GM12878 (cell line): ENCODE measurements at regions not wholly inside any gene's neighbourhood (a gene's known extent, or its start where the extent isn't known, plus 50 kb on each side); places are given as distances from the start of the nearest gene placed in this dataset.

Experiments used
- ATAC-seq: fragments of 200-7000 bp; cut with Tn5 transposase; 3 replicates; pipeline ENCODE4 v1.9.1; 2020; ENCODE audit warnings: mild to moderate bottlenecking, moderate library complexity
- BruUV-seq: library from RNA; stranded (reverse); fragments of 400-500 nt; replicated peaks from 2 replicates; lab custom pipeline; 2021; lab: Mats Ljungman, UMichigan
- CTCF ChIA-PET: fragments of 300-600 bp; sonication (Branson Sonifier 250); formaldehyde crosslinking; extraction: SDS; loops from one replicate; lab custom pipeline; 2021; ENCODE audit warnings: inconsistent platforms; lab: Yijun Ruan, JAX
- POLR2A ChIA-PET: fragments of 350-600 bp; formaldehyde crosslinking; extraction: SDS; loops from one replicate; lab custom pipeline; 2021; ENCODE audit warnings: inconsistent platforms; lab: Charles Lee
- RAD21 ChIA-PET: fragments of 300-600 bp; sonication (Branson Sonifier 250); formaldehyde crosslinking; loops from one replicate; lab custom pipeline; 2023; ENCODE audit warnings: antibody characterized with exemption; ENCODE audit not compliant: unreplicated experiment; lab: Charles Lee
- SMC1A ChIA-PET: fragments of 300-600 bp; sonication (Branson Sonifier 250); formaldehyde crosslinking; loops from one replicate; lab custom pipeline; 2023; ENCODE audit not compliant: unreplicated experiment, uncharacterized antibody; lab: Charles Lee
- DNase-seq: peaks from one replicate; pipeline ENCODE4 v3.0.0-alpha.2; 2011; ENCODE audit warnings: low read depth, low spot score
- FAIRE-seq: peaks from 3 replicates; lab custom pipeline; 2011; peaks lifted over from hg19 to GRCh38; lab: Jason Lieb, UNC
- H2AFZ ChIP-seq: 2 replicates; pipeline ENCODE4 v1.6.0; 2011; ENCODE audit warnings: low read depth, low read length, control low read depth; ENCODE audit not compliant: control insufficient read depth
- H3K27ac ChIP-seq: 2 replicates; pipeline ENCODE4 v1.5.1; 2011; ENCODE audit warnings: control low read depth; ENCODE audit not compliant: control insufficient read depth, insufficient read depth
- H3K27me3 ChIP-seq, 2 experiments: replicated peaks in 1 of 2; 2 replicates each; pipeline versions ENCODE4 v1.6.0 to v1.6.1; 2011; ENCODE audit warnings: low read length in 1 of 2; ENCODE audit not compliant: control insufficient read depth in 2 of 2, insufficient read depth in 2 of 2
- H3K36me3 ChIP-seq, 2 experiments: 2 replicates each; pipeline ENCODE4 v1.5.1; 2011; ENCODE audit warnings: low read length in 1 of 2; ENCODE audit not compliant: control insufficient read depth in 2 of 2, insufficient read depth in 2 of 2
- H3K4me1 ChIP-seq: 2 replicates; pipeline ENCODE4 v1.6.1; 2011; ENCODE audit warnings: mild to moderate bottlenecking, low read length, moderate library complexity, mixed read lengths; ENCODE audit not compliant: control insufficient read depth, insufficient read depth
- H3K4me2 ChIP-seq: 2 replicates; pipeline ENCODE4 v1.6.0; 2011; ENCODE audit warnings: control low read depth; ENCODE audit not compliant: control insufficient read depth, insufficient read depth
- H3K4me3 ChIP-seq: fragments of 200-600 bp; sonication (generic); 2 replicates; pipeline ENCODE4 v1.5.1; 2016
- H3K79me2 ChIP-seq: 2 replicates; pipeline ENCODE4 v1.6.0; 2011; ENCODE audit warnings: low read length; ENCODE audit not compliant: control insufficient read depth, insufficient read depth
- H3K9ac ChIP-seq: 2 replicates; pipeline ENCODE4 v1.8.0; 2011; ENCODE audit warnings: low read length, control low read depth, mixed read lengths; ENCODE audit not compliant: control insufficient read depth, insufficient read depth
- H3K9me3 ChIP-seq: replicated peaks from 3 replicates; pipeline ENCODE4 v1.5.1; 2011; ENCODE audit warnings: mild to moderate bottlenecking, low read length; ENCODE audit not compliant: control insufficient read depth, insufficient read depth
- H4K20me1 ChIP-seq: 2 replicates; pipeline ENCODE4 v1.6.0; 2011; ENCODE audit not compliant: control insufficient read depth, insufficient read depth
- CBX3 ChIP-seq: fragments of 200-600 bp; sonication (generic); IDR thresholded peaks from 2 replicates; pipeline ENCODE4 v1.6.1; 2016; ENCODE audit warnings: low read depth, borderline replicate concordance
- CEBPB ChIP-seq, 2 experiments: fragments of 150-350 bp in 1 of 2; IDR thresholded peaks; 2 replicates each; pipeline ENCODE4 v1.6.1; 2012 to 2014; ENCODE audit warnings: low read depth in 2 of 2, low read length in 2 of 2, borderline replicate concordance in 1 of 2, inconsistent platforms in 1 of 2
- CHD1 ChIP-seq: IDR thresholded peaks from 2 replicates; pipeline ENCODE4 v1.6.1; 2012; ENCODE audit warnings: low read depth, low read length, improper control_type of control experiment
- NFYA ChIP-seq: IDR thresholded peaks from 2 replicates; pipeline ENCODE4 v1.6.1; 2011; ENCODE audit warnings: low read depth, mild to moderate bottlenecking, low read length, improper control_type of control experiment, borderline replicate concordance
- PBX3 ChIP-seq: IDR thresholded peaks from 2 replicates; pipeline ENCODE4 v1.6.1; 2011; ENCODE audit warnings: mild to moderate bottlenecking, low read depth, low read length, moderate library complexity; ENCODE audit not compliant: insufficient replicate concordance
- SUZ12 ChIP-seq: fragments of 200-600 bp; sonication (generic); IDR thresholded peaks from one replicate; pipeline ENCODE4 v1.6.1; 2018; ENCODE audit warnings: antibody characterized with exemption, mild to moderate bottlenecking; ENCODE audit not compliant: unreplicated experiment
- ZSCAN29 ChIP-seq: fragments of 450-650 bp; IDR thresholded peaks from 2 replicates; pipeline ENCODE4 v1.6.1; 2017; ENCODE audit warnings: mild to moderate bottlenecking, moderate library complexity
- whole genome bisulfite sequencing: methylation state at CpG from one replicate; pipeline ENCODE4 v1.1.6; 2016; ENCODE audit warnings: low lambda C conversion rate; ENCODE audit not compliant: insufficient replicate concordance, insufficient coverage; ENCODE audit errors: missing lambda C conversion rate; 5-methylcytosine and 5-hydroxymethylcytosine counted together
- in situ Hi-C: fragments of 300-500 bp; cut with MboI; formaldehyde crosslinking; loops from 9 replicates; pipeline ENCODE4 v1.14.3; 2018; ENCODE audit warnings: mixed read lengths
- intact Hi-C: fragments of 100-400 bp; cut with micrococcal nuclease; formaldehyde crosslinking; loops from one replicate; pipeline ENCODE4 v1.14.2; 2022; ENCODE audit not compliant: unreplicated experiment

GRCh38 chr11:92643827-92644226 lies 325.6 kb upstream of the MTNR1B start:
- H3K4me3 ChIP-seq, result no peak overlapping the region
- no peak overlapping the region for H3K4me2 ChIP-seq
- no peak for FAIRE-seq
- no peaks in the 10 kb centered on the region for H4K20me1 ChIP-seq
- TF ChIP-seq CHD1, result no peak
- no peak for TF ChIP-seq CEBPB (IDR thresholded peaks at IDR 0.05; ENCODE audit: borderline replicate concordance in 1 of 2, low read depth in 2 of 2, low read length in 2 of 2)
- no peak for TF ChIP-seq SUZ12
- TF ChIP-seq ZSCAN29, result no peak
- no TSS peak for BruUV-seq
- H2AFZ ChIP-seq, result no peak overlapping the region
- ChIA-PET RAD21 (no interaction called here), POLR2A (no interaction called here), CTCF (no interaction called here), SMC1A (no interaction called here)
- H3K79me2 ChIP-seq, result no peaks in the 10 kb centered on the region
- no peak for ATAC-seq
- H3K36me3 ChIP-seq, result no peaks in the 10 kb centered on the region
- H3K27ac ChIP-seq, result no peak overlapping the region
- H3K9me3 ChIP-seq, result no peaks in the 10 kb centered on the region
- DNase-seq, result no peak
- WGBS, result 0% methylated on average over 2 of the region's 2 CpGs
- no peaks in the 10 kb centered on the region for H3K4me1 ChIP-seq
- intact Hi-C loops, result no loop called here
- H3K27me3 ChIP-seq, result no peaks in the 10 kb centered on the region
- no peak overlapping the region for H3K9ac ChIP-seq
- in situ Hi-C loops, result no loop called here

GRCh38 chr11:92644595-92645445 lies 324.6 kb upstream of the MTNR1B start:
- H2AFZ ChIP-seq, result no peak overlapping the region
- no peak for DNase-seq
- no peaks in the 10 kb centered on the region for H3K9me3 ChIP-seq
- no TSS peak for BruUV-seq
- no peak overlapping the region for H3K9ac ChIP-seq
- no peak overlapping the region for H3K27ac ChIP-seq
- FAIRE-seq, result no peak
- no peaks in the 10 kb centered on the region for H3K27me3 ChIP-seq
- CTCF ChIA-PET, result no interaction called here
- WGBS, result 43% methylated on average over 10 of the region's 10 CpGs
- no peaks in the 10 kb centered on the region for H3K4me1 ChIP-seq
- TF ChIP-seq NFYA (no peak), PBX3 (no peak), CBX3 (no peak)
- TF ChIP-seq, all 136 proteins: peak for 0
- RAD21 ChIA-PET, result no interaction called here
- Histone ChIP-seq H3K4me2 (no peak overlapping the region), H4K20me1 (no peaks in the 10 kb centered on the region), H3K36me3 (no peaks in the 10 kb centered on the region), H3K79me2 (no peaks in the 10 kb centered on the region), H3K4me3 (no peak overlapping the region)
- intact Hi-C loops (no loop called here), in situ Hi-C loops (no loop called here)
- POLR2A ChIA-PET, result no interaction called here
- SMC1A ChIA-PET, result no interaction called here
- ATAC-seq, result no peak
